GM23338 (cell line): ENCODE measurements at regions not wholly inside any gene's neighbourhood (a gene's known extent, or its start where the extent isn't known, plus 50 kb on each side); places are given as distances from the start of the nearest gene placed in this dataset.
A peak's percentile ranks its signal among the peaks of the same experiment; 100 is the strongest.

ENCODE experiments used
- ATAC-seq: fragments of 200-7000 bp; cut with Tn5 transposase; 3 replicates; pipeline ENCODE4 v1.9.1; 2020
- DNase-seq: peaks from one replicate; pipeline ENCODE4 v3.0.0-alpha.2; 2015; ENCODE audit warnings: low spot score
- H2AFZ ChIP-seq: fragments of 200-600 bp; sonication (generic); 2 replicates; pipeline ENCODE4 v1.8.0; 2016; ENCODE audit warnings: antibody characterized with exemption, mild to moderate bottlenecking, moderate library complexity
- H3F3A ChIP-seq: fragments of 200-600 bp; sonication (generic); replicated peaks from 2 replicates; pipeline ENCODE4 v1.8.0; 2017; ENCODE audit warnings: antibody characterized with exemption, mixed run types, low read depth
- H3K27ac ChIP-seq: fragments of 200-600 bp; sonication (generic); 2 replicates; pipeline ENCODE4 v1.6.1; 2016; ENCODE audit warnings: low read depth
- H3K27me3 ChIP-seq: fragments of 200-600 bp; sonication (generic); 2 replicates; pipeline ENCODE4 v1.8.0; 2016; ENCODE audit warnings: mild to moderate bottlenecking, mixed run types, moderate library complexity; ENCODE audit not compliant: insufficient read depth
- H3K36me3 ChIP-seq: fragments of 200-600 bp; sonication (generic); 2 replicates; pipeline ENCODE4 v1.8.0; 2016; ENCODE audit warnings: mild to moderate bottlenecking; ENCODE audit not compliant: insufficient read depth
- H3K4me1 ChIP-seq: fragments of 200-600 bp; sonication (generic); 2 replicates; pipeline ENCODE4 v1.8.0; 2016; ENCODE audit warnings: mild to moderate bottlenecking, moderate library complexity; ENCODE audit not compliant: insufficient read depth
- H3K4me2 ChIP-seq: fragments of 200-600 bp; sonication (generic); 2 replicates; pipeline ENCODE4 v1.7.1; 2017; ENCODE audit warnings: mixed run types
- H3K4me3 ChIP-seq: fragments of 200-600 bp; sonication (generic); 2 replicates; pipeline ENCODE4 v1.6.1; 2016; ENCODE audit warnings: mixed run types
- H3K79me2 ChIP-seq: fragments of 200-600 bp; sonication (generic); replicated peaks from 2 replicates; pipeline ENCODE4 v1.8.0; 2017; ENCODE audit warnings: mild to moderate bottlenecking; ENCODE audit not compliant: insufficient read depth
- H3K9me2 ChIP-seq: fragments of 200-600 bp; sonication (generic); 2 replicates; pipeline ENCODE4 v1.8.0; 2017; ENCODE audit not compliant: insufficient read depth
- H4K20me1 ChIP-seq: fragments of 200-600 bp; sonication (generic); replicated peaks from 2 replicates; pipeline ENCODE4 v1.8.0; 2017; ENCODE audit warnings: mild to moderate bottlenecking; ENCODE audit not compliant: insufficient read depth
- H3K27ac Mint-ChIP-seq: 2 replicates; pipeline ENCODE4 v1.8.0; 2020; ENCODE audit warnings: inconsistent platforms, mild to moderate bottlenecking, moderate library complexity, mixed read lengths
- H3K27me3 Mint-ChIP-seq: 3 replicates; pipeline ENCODE4 v1.8.0; 2022; ENCODE audit warnings: low read depth, mild to moderate bottlenecking, moderate library complexity, mixed read lengths, inconsistent platforms; ENCODE audit not compliant: insufficient read depth, poor library complexity
- H3K36me3 Mint-ChIP-seq: 3 replicates; pipeline ENCODE4 v1.8.0; 2021; ENCODE audit warnings: low read depth, mild to moderate bottlenecking, inconsistent platforms, moderate library complexity, mixed read lengths
- H3K4me1 Mint-ChIP-seq: 3 replicates; pipeline ENCODE4 v1.8.0; 2020; ENCODE audit warnings: mild to moderate bottlenecking, inconsistent platforms, mixed read lengths
- H3K4me3 Mint-ChIP-seq: 3 replicates; pipeline ENCODE4 v1.8.0; 2021; ENCODE audit warnings: moderate library complexity, mild to moderate bottlenecking, inconsistent platforms, mixed read lengths
- H3K9me3 Mint-ChIP-seq: 3 replicates; pipeline ENCODE4 v1.8.0; 2020; ENCODE audit warnings: moderate library complexity, mild to moderate bottlenecking, inconsistent platforms, mixed read lengths
- EZH2 ChIP-seq: fragments of 200-600 bp; sonication (generic); IDR thresholded peaks from one replicate; pipeline ENCODE4 v1.8.0; 2017; ENCODE audit warnings: antibody characterized with exemption, mild to moderate bottlenecking, low read depth; ENCODE audit not compliant: unreplicated experiment
- EZH2phosphoT487 ChIP-seq: fragments of 200-600 bp; sonication (generic); IDR thresholded peaks from one replicate; pipeline ENCODE4 v1.8.1; 2018; ENCODE audit warnings: antibody characterized with exemption; ENCODE audit not compliant: unreplicated experiment
- JUNB ChIP-seq: IDR thresholded peaks from one replicate; pipeline ENCODE4 v1.6.1; 2016; ENCODE audit warnings: antibody characterized with exemption; ENCODE audit not compliant: unreplicated experiment
- ZNF462 ChIP-seq: fragments of 250-450 bp; sonication (Bioruptor Pico); IDR thresholded peaks from 2 replicates; pipeline ENCODE4 v1.5.0; 2020; ENCODE audit warnings: mild to moderate bottlenecking, moderate library complexity

GRCh38 chr18:55830544-55830943 lies 242.6 kb upstream of the TCF4 start:
- Histone ChIP-seq H3K27ac (no peak overlapping the region), H3K4me2 (no peak overlapping the region), H3K36me3 (no peaks in the 10 kb centered on the region), H2AFZ (no peak overlapping the region), H3K9me2 (peaks cover 7% of the 10 kb centered on the region; the same call in 1 of the 2 replicates), H3K4me3 (no peak overlapping the region), H3K79me2 (no peaks in the 10 kb centered on the region), H3K4me1 (no peaks in the 10 kb centered on the region), H3K27me3 (no peaks in the 10 kb centered on the region), H3F3A (no peaks in the 10 kb centered on the region), H4K20me1 (no peaks in the 10 kb centered on the region)
- Mint-ChIP-seq H3K9me3 (no peaks in the 10 kb centered on the region), H3K36me3 (no peaks in the 10 kb centered on the region), H3K4me3 (no peak overlapping the region), H3K4me1 (peaks cover 9% of the 10 kb centered on the region; the same call in 2 of the 3 replicates), H3K27ac (no peak overlapping the region), H3K27me3 (no peaks in the 10 kb centered on the region)
- DNase-seq (peak; percentile 4), ATAC-seq (no peak)
- TF ChIP-seq ZNF462 (CRISPR knock-in tag): no peak
- no peak for TF ChIP-seq EZH2phosphoT487

GRCh38 chr18:55821219-55821618 lies 233.2 kb upstream of the TCF4 start:
- no peak for TF ChIP-seq JUNB
- TF ChIP-seq EZH2: no peak
- no peak for TF ChIP-seq ZNF462 (CRISPR knock-in tag)
- Mint-ChIP-seq H3K27me3 (no peaks in the 10 kb centered on the region), H3K27ac (no peak overlapping the region), H3K36me3 (no peaks in the 10 kb centered on the region), H3K4me3 (no peak overlapping the region), H3K9me3 (no peaks in the 10 kb centered on the region; the same call in 2 of the 3 replicates), H3K4me1 (no peaks in the 10 kb centered on the region)
- Histone ChIP-seq H3K4me2 (no peak overlapping the region), H3F3A (no peaks in the 10 kb centered on the region), H2AFZ (no peak overlapping the region), H4K20me1 (no peaks in the 10 kb centered on the region), H3K27ac (no peak overlapping the region), H3K36me3 (no peaks in the 10 kb centered on the region), H3K27me3 (no peaks in the 10 kb centered on the region), H3K79me2 (no peaks in the 10 kb centered on the region), H3K4me3 (no peak overlapping the region), H3K9me2 (no peaks in the 10 kb centered on the region), H3K4me1 (no peaks in the 10 kb centered on the region)
- ATAC-seq (no peak), DNase-seq (no peak)
